Retina (tissue), 1 donor: ENCODE measurements at regions not wholly inside any gene's neighbourhood (a gene's known extent, or its start where the extent isn't known, plus 50 kb on each side); places are given as distances from the start of the nearest gene placed in this dataset.
A peak's percentile ranks its signal among the peaks of the same experiment; 100 is the strongest.
"Not testable (repeated sequence)": the region's sequence is repeated elsewhere in the genome, so short reads cannot be mapped to it uniquely, and the experiment has no call there.

Source experiments
- DNase-seq: peaks from one replicate; pipeline ENCODE4 v3.0.0-alpha.2; 2016

GRCh38 chr11:16528639-16529038 is 172.3 kb upstream of the SOX6 start:
- no peak for DNase-seq

- DNase-seq, result no peak
Observed at GRCh38 chr11:16527525-16528246, 171.3 kb upstream of the SOX6 start.

GRCh38 chr11:16526947-16527346 is 170.6 kb upstream of the SOX6 start:
- no peak for DNase-seq

- not testable (repeated sequence) for DNase-seq
Observed at GRCh38 chr11:16520713-16521112, 164.4 kb upstream of the SOX6 start.

GRCh38 chr11:16512899-16513241 is 156.5 kb upstream of the SOX6 start:
- DNase-seq, result no peak

- no peak for DNase-seq
Observed at GRCh38 chr11:16512198-16512898, 156.0 kb upstream of the SOX6 start.

- DNase-seq, result no peak
Observed at GRCh38 chr11:16511116-16512114, 155.1 kb upstream of the SOX6 start.

- no peak for DNase-seq
Observed at GRCh38 chr11:16505481-16505880, 149.1 kb upstream of the SOX6 start.

GRCh38 chr11:16503891-16504290 is 147.5 kb upstream of the SOX6 start:
- not testable (repeated sequence) for DNase-seq

- DNase-seq, result no peak
Observed at GRCh38 chr11:16494918-16495691, 138.8 kb upstream of the SOX6 start.

- DNase-seq, result no peak
Observed at GRCh38 chr11:16484434-16484833, 128.1 kb upstream of the SOX6 start.

- DNase-seq, result no peak
Observed at GRCh38 chr11:16474659-16475058, 118.3 kb upstream of the SOX6 start.

GRCh38 chr11:16469968-16470367 is 113.6 kb upstream of the SOX6 start:
- no peak for DNase-seq

GRCh38 chr11:16468735-16469453 is 112.5 kb upstream of the SOX6 start:
- no peak for DNase-seq

- no peak for DNase-seq
Observed at GRCh38 chr11:16460508-16460907, 104.2 kb upstream of the SOX6 start.

- no peak for DNase-seq
Observed at GRCh38 chr11:16456366-16456765, 100.0 kb upstream of the SOX6 start.

- DNase-seq, result no peak
Observed at GRCh38 chr11:16454289-16454863, 98.0 kb upstream of the SOX6 start.

- no peak for DNase-seq
Observed at GRCh38 chr11:16448123-16448717, 91.9 kb upstream of the SOX6 start.

- no peak for DNase-seq
Observed at GRCh38 chr11:16441461-16441860, 85.1 kb upstream of the SOX6 start.

- DNase-seq, result peak; percentile 11
Observed at GRCh38 chr11:16440136-16440535, 83.8 kb upstream of the SOX6 start.

GRCh38 chr11:16434036-16434435 is 77.7 kb upstream of the SOX6 start:
- DNase-seq, result no peak
